GM10266 (cell line): ENCODE measurements at regions not wholly inside any gene's neighbourhood (a gene's known extent, or its start where the extent isn't known, plus 50 kb on each side); places are given as distances from the start of the nearest gene placed in this dataset.

Experiments used
- DNase-seq: peaks from one replicate; pipeline ENCODE4 v3.0.0; 2012; ENCODE audit errors: extremely low spot score
- CTCF ChIP-seq: IDR thresholded peaks from 2 replicates; pipeline ENCODE4 v1.5.1; 2012; ENCODE audit warnings: mild to moderate bottlenecking, low read depth; ENCODE audit not compliant: control insufficient read depth, insufficient read depth; ENCODE audit errors: missing control alignments

GRCh38 chrX:45540181-45540580, 339.5 kb upstream of the DIPK2B start:
- TF ChIP-seq CTCF, result no peak
- DNase-seq, result no peak

- no peak for TF ChIP-seq CTCF
- DNase-seq, result no peak
Measured at GRCh38 chrX:45537936-45538335, 337.3 kb upstream of the DIPK2B start.

- DNase-seq, result no peak
- no peak for TF ChIP-seq CTCF
Measured at GRCh38 chrX:45527834-45528233, 327.2 kb upstream of the DIPK2B start.

GRCh38 chrX:45524805-45525204, 324.1 kb upstream of the DIPK2B start:
- no peak for DNase-seq
- TF ChIP-seq CTCF, result no peak

GRCh38 chrX:45524296-45524695, 323.6 kb upstream of the DIPK2B start:
- no peak for DNase-seq
- no peak for TF ChIP-seq CTCF

- DNase-seq, result no peak
- no peak for TF ChIP-seq CTCF
Measured at GRCh38 chrX:45518552-45518951, 317.9 kb upstream of the DIPK2B start.

GRCh38 chrX:45517090-45517973, 316.7 kb upstream of the DIPK2B start:
- TF ChIP-seq CTCF, result no peak
- DNase-seq, result no peak
